GM23248 (cell line): ENCODE measurements at regions not wholly inside any gene's neighbourhood (a gene's known extent, or its start where the extent isn't known, plus 50 kb on each side); places are given as distances from the start of the nearest gene placed in this dataset.

Experiments
- DNase-seq: peaks from one replicate; pipeline ENCODE4 v3.0.0-alpha.2; 2015
- H2AFZ ChIP-seq: fragments of 200-600 bp; sonication (generic); 2 replicates; pipeline ENCODE4 v1.6.1; 2016; ENCODE audit warnings: antibody characterized with exemption
- H3F3A ChIP-seq: fragments of 200-600 bp; sonication (generic); 2 replicates; pipeline ENCODE4 v1.6.1; 2016; ENCODE audit warnings: mild to moderate bottlenecking, antibody characterized with exemption, mixed run types; ENCODE audit not compliant: insufficient read depth
- H3K27ac ChIP-seq: fragments of 200-600 bp; sonication (generic); 2 replicates; pipeline ENCODE4 v1.5.1; 2016; ENCODE audit warnings: mild to moderate bottlenecking
- H3K27me3 ChIP-seq: fragments of 200-600 bp; sonication (generic); replicated peaks from 2 replicates; pipeline ENCODE4 v1.6.1; 2016; ENCODE audit warnings: mild to moderate bottlenecking; ENCODE audit not compliant: insufficient read depth
- H3K36me3 ChIP-seq: fragments of 200-600 bp; sonication (generic); 2 replicates; pipeline ENCODE4 v1.6.1; 2016; ENCODE audit warnings: low read depth, mild to moderate bottlenecking
- H3K4me1 ChIP-seq: fragments of 200-600 bp; sonication (generic); 2 replicates; pipeline ENCODE4 v1.6.1; 2016; ENCODE audit warnings: mild to moderate bottlenecking; ENCODE audit not compliant: insufficient read depth
- H3K4me2 ChIP-seq: fragments of 200-600 bp; sonication (generic); one replicate; pipeline ENCODE4 v1.6.1; 2016; ENCODE audit warnings: mild to moderate bottlenecking; ENCODE audit not compliant: unreplicated experiment
- H3K4me3 ChIP-seq: fragments of 200-600 bp; sonication (generic); 2 replicates; pipeline ENCODE4 v1.5.1; 2016; ENCODE audit warnings: mild to moderate bottlenecking
- H3K79me2 ChIP-seq: fragments of 200-600 bp; sonication (generic); 2 replicates; pipeline ENCODE4 v1.6.1; 2016; ENCODE audit warnings: mild to moderate bottlenecking; ENCODE audit not compliant: insufficient read depth
- H3K9ac ChIP-seq: fragments of 200-600 bp; sonication (generic); 2 replicates; pipeline ENCODE4 v1.6.1; 2016; ENCODE audit warnings: mild to moderate bottlenecking
- H3K9me2 ChIP-seq: fragments of 200-600 bp; sonication (generic); 2 replicates; pipeline ENCODE4 v1.6.1; 2016; ENCODE audit warnings: mixed run types, mild to moderate bottlenecking, moderate library complexity; ENCODE audit not compliant: insufficient read depth
- H3K9me3 ChIP-seq: fragments of 200-600 bp; sonication (generic); one replicate; pipeline ENCODE4 v1.6.1; 2017; ENCODE audit warnings: low read depth
- H4K20me1 ChIP-seq: fragments of 200-600 bp; sonication (generic); 2 replicates; pipeline ENCODE4 v1.6.0; 2016; ENCODE audit not compliant: insufficient read depth
- EZH2 ChIP-seq: fragments of 200-600 bp; sonication (generic); IDR thresholded peaks from 2 replicates; pipeline ENCODE4 v1.6.1; 2018; ENCODE audit warnings: antibody characterized with exemption, mild to moderate bottlenecking; ENCODE audit not compliant: insufficient read depth, poor library complexity, severe bottlenecking
- EZH2phosphoT487 ChIP-seq: fragments of 200-600 bp; sonication (generic); IDR thresholded peaks from 2 replicates; pipeline ENCODE4 v1.6.1; 2018; ENCODE audit warnings: antibody characterized with exemption, moderate library complexity, mild to moderate bottlenecking, low read depth; ENCODE audit not compliant: insufficient read depth
- WGBS, 2 experiments: methylation state at CpG; one replicate each; pipeline ENCODE4 v1.1.6; 2015 to 2017; ENCODE audit warnings: low lambda C conversion rate in 2 of 2, low coverage in 1 of 2; ENCODE audit errors: missing lambda C conversion rate in 2 of 2; 5-methylcytosine and 5-hydroxymethylcytosine counted together
- in situ Hi-C: fragments of 300-500 bp; cut with MboI; formaldehyde crosslinking; loops from 2 replicates; pipeline ENCODE4 v1.15.0; 2020

GRCh38 chr18:75839041-75839440 lies 411.5 kb upstream of the SMIM21 start:
- Histone ChIP-seq H3K27me3 (no peaks in the 10 kb centered on the region), H3K4me1 (no peaks in the 10 kb centered on the region), H3K9ac (no peak overlapping the region), H3K4me2 (no peak overlapping the region), H3F3A (no peaks in the 10 kb centered on the region), H3K9me2 (no peaks in the 10 kb centered on the region), H3K9me3 (no peaks in the 10 kb centered on the region), H3K27ac (no peak overlapping the region), H3K4me3 (no peak overlapping the region), H3K79me2 (no peaks in the 10 kb centered on the region), H2AFZ (no peak overlapping the region), H3K36me3 (no peaks in the 10 kb centered on the region), H4K20me1 (no peaks in the 10 kb centered on the region)
- TF ChIP-seq EZH2 = no peak
- TF ChIP-seq EZH2phosphoT487 = no peak
- DNase-seq = no peak
- 37 to 41% methylated on average over 6 of the region's 6 CpGs for WGBS, 2 experiments
- in situ Hi-C loops = no loop called here

- no peak overlapping the region for H3K27ac ChIP-seq
- H3K36me3 ChIP-seq = no peaks in the 10 kb centered on the region
- no peak overlapping the region for H2AFZ ChIP-seq
- H3K4me1 ChIP-seq = no peaks in the 10 kb centered on the region
- in situ Hi-C loops = no loop called here
- no peak overlapping the region for H3K4me3 ChIP-seq
- no peaks in the 10 kb centered on the region for H3K9me2 ChIP-seq
- no peaks in the 10 kb centered on the region for H4K20me1 ChIP-seq
- no peak for DNase-seq
- H3K9me3 ChIP-seq = no peaks in the 10 kb centered on the region
- TF ChIP-seq EZH2phosphoT487 (no peak), EZH2 (no peak)
- H3K4me2 ChIP-seq = no peak overlapping the region
- 39 to 41% methylated on average over 2 of the region's 2 CpGs for WGBS, 2 experiments
- no peaks in the 10 kb centered on the region for H3K27me3 ChIP-seq
- no peak overlapping the region for H3K9ac ChIP-seq
- no peaks in the 10 kb centered on the region for H3F3A ChIP-seq
- no peaks in the 10 kb centered on the region for H3K79me2 ChIP-seq
Observed at GRCh38 chr18:75837316-75837715, 409.8 kb upstream of the SMIM21 start.

- TF ChIP-seq EZH2 = no peak
- no peak for TF ChIP-seq EZH2phosphoT487
- Histone ChIP-seq H3K4me3 (no peak overlapping the region), H3K79me2 (no peaks in the 10 kb centered on the region), H3F3A (no peaks in the 10 kb centered on the region), H3K4me1 (no peaks in the 10 kb centered on the region), H3K27ac (no peak overlapping the region), H3K9me2 (no peaks in the 10 kb centered on the region), H3K9ac (no peak overlapping the region), H3K27me3 (no peaks in the 10 kb centered on the region), H2AFZ (no peak overlapping the region), H3K9me3 (no peaks in the 10 kb centered on the region), H4K20me1 (no peaks in the 10 kb centered on the region), H3K36me3 (no peaks in the 10 kb centered on the region), H3K4me2 (no peak overlapping the region)
- WGBS, 2 experiments = 16 to 17% methylated on average over 2 of the region's 2 CpGs
- DNase-seq = no peak
- in situ Hi-C loops = no loop called here
Observed at GRCh38 chr18:75836516-75836915, 409.0 kb upstream of the SMIM21 start.

GRCh38 chr18:75831960-75832359 lies 404.5 kb upstream of the SMIM21 start:
- Histone ChIP-seq H3K9me3 (no peaks in the 10 kb centered on the region), H4K20me1 (no peaks in the 10 kb centered on the region), H3K27me3 (no peaks in the 10 kb centered on the region), H2AFZ (no peak overlapping the region), H3K9ac (no peak overlapping the region), H3K36me3 (no peaks in the 10 kb centered on the region), H3K4me2 (no peak overlapping the region), H3K79me2 (no peaks in the 10 kb centered on the region), H3K4me3 (no peak overlapping the region), H3K4me1 (no peaks in the 10 kb centered on the region), H3F3A (no peaks in the 10 kb centered on the region), H3K9me2 (no peaks in the 10 kb centered on the region), H3K27ac (no peak overlapping the region)
- DNase-seq = no peak
- WGBS, 2 experiments = 55 to 62% methylated on average over 4 of the region's 4 CpGs
- in situ Hi-C loops = no loop called here
- no peak for TF ChIP-seq EZH2
- no peak for TF ChIP-seq EZH2phosphoT487

- H3K9me2 ChIP-seq = no peaks in the 10 kb centered on the region
- H4K20me1 ChIP-seq = no peaks in the 10 kb centered on the region
- no peaks in the 10 kb centered on the region for H3K4me1 ChIP-seq
- H3K27me3 ChIP-seq = no peaks in the 10 kb centered on the region
- TF ChIP-seq EZH2 (no peak), EZH2phosphoT487 (no peak)
- H3F3A ChIP-seq = no peaks in the 10 kb centered on the region
- no peak for DNase-seq
- no peaks in the 10 kb centered on the region for H3K36me3 ChIP-seq
- H3K27ac ChIP-seq = no peak overlapping the region
- no peak overlapping the region for H3K9ac ChIP-seq
- in situ Hi-C loops = no loop called here
- no peak overlapping the region for H2AFZ ChIP-seq
- H3K4me2 ChIP-seq = no peak overlapping the region
- 7 to 11% methylated on average over 2 of the region's 2 CpGs for WGBS, 2 experiments
- H3K4me3 ChIP-seq = no peak overlapping the region
- no peaks in the 10 kb centered on the region for H3K9me3 ChIP-seq
- no peaks in the 10 kb centered on the region for H3K79me2 ChIP-seq
Observed at GRCh38 chr18:75830828-75831227, 403.3 kb upstream of the SMIM21 start.
